Pancreas (tissue), 10 donors: ENCODE measurements at regions not wholly inside any gene's neighbourhood (a gene's known extent, or its start where the extent isn't known, plus 50 kb on each side); places are given as distances from the start of the nearest gene placed in this dataset.
"Not testable (repeated sequence)": the region's sequence is repeated elsewhere in the genome, so short reads cannot be mapped to it uniquely, and the experiment has no call there.

Experiments used
- ATAC-seq, 4 donors: fragments of 200-7000 bp; cut with Tn5 transposase; one replicate each; pipeline versions ENCODE4 v1.8.0 to v1.9.1; 2020; ENCODE audit warnings: mild to moderate bottlenecking in 4 of 4, moderate library complexity in 4 of 4
- DNase-seq, 6 donors: peaks; one replicate each; pipeline ENCODE4 v3.0.0-alpha.2; 2020
- FAIRE-seq: peaks from 2 replicates; lab custom pipeline; 2012; peaks lifted over from hg19 to GRCh38; lab: Jason Lieb, UNC
- H3K27ac ChIP-seq, 4 donors: fragments of 200-600 bp; sonication (generic); 1 replicate in 3 of 4; 2 replicates in 1 of 4; pipeline versions ENCODE4 v1.5.0 to v1.8.0; 2020
- H3K27me3 ChIP-seq, 4 donors: fragments of 200-600 bp; one replicate each; pipeline ENCODE4 v1.8.0; 2021
- H3K36me3 ChIP-seq, 3 donors: fragments of 200-600 bp; sonication (generic) in 1 of 3; one replicate each; pipeline versions ENCODE4 v1.5.0 to v1.8.0; 2020 to 2021
- H3K4me1 ChIP-seq, 3 donors: fragments of 200-600 bp; one replicate each; pipeline ENCODE4 v1.8.0; 2021
- H3K4me3 ChIP-seq, 4 donors: fragments of 200-600 bp; sonication (generic) in 2 of 4; one replicate each; pipeline versions ENCODE4 v1.5.0 to v1.8.0; 2020 to 2021
- H3K9me3 ChIP-seq, 4 donors: fragments of 200-600 bp; one replicate each; pipeline ENCODE4 v1.8.0; 2021
- WGBS, 2 donors: extraction: QIAGEN DNeasy Blood & Tissue Kit; methylation state at CpG; one replicate each; pipeline ENCODE4 v1.1.7; 2013; 5-methylcytosine and 5-hydroxymethylcytosine counted together
- intact Hi-C, 3 donors: fragments of 100-400 bp; cut with DNase I; formaldehyde crosslinking; loops; one replicate each; pipeline versions ENCODE4 v1.11.1 to v1.14.2; 2022
- donor health status: healthy with polysubstance abuse.
- donor health status: DM: no; HTN: no; CAD: no; lungs with moderate emphysema.
- donor health status: DM: no; HTN: no; CAD: no.
- donor health status: control.
- donor health status: control.
- donor health status: Bipolar disorder and iron deficiency.
- donor health status: DM: yes; HTN: yes; CAD: no.
- donor health status: DM: no; HTN: no; CAD: no.
- donor health status: DM: no; HTN: no; CAD: no.
- donor health status: DM: yes; HTN: yes; CAD: no.

DNA sequence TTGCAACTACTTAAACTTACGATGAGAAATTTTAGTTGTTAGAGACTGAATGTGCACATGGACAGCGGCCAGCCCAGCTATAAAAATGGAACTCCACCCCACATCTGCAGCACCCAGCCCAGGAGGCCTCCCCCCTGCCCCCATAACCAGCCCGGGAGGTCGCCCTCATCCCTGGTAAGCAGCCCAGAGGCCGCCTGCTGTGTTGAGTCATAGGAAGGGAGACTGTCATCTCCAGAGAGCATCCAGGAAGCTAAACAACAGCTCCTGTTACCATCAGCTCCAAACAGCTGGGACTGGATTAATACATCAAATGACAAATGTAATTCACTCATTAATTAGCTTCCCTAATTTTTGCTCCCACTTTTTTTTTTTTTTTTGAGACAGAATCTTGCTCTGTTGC lies 5452.7 kb upstream of the TPTE start:
- H3K4me3 ChIP-seq, FAIRE-seq, H3K36me3 ChIP-seq, H3K27me3 ChIP-seq, H3K4me1 ChIP-seq, DNase-seq, H3K27ac ChIP-seq, intact Hi-C loops, H3K9me3 ChIP-seq: not testable (repeated sequence)
- ATAC-seq, result peak in 2 of 4 donors; percentile 35 to 44
- no CpG with 5 or more reads among the region's 5 CpGs for WGBS, 2 donors

DNA sequence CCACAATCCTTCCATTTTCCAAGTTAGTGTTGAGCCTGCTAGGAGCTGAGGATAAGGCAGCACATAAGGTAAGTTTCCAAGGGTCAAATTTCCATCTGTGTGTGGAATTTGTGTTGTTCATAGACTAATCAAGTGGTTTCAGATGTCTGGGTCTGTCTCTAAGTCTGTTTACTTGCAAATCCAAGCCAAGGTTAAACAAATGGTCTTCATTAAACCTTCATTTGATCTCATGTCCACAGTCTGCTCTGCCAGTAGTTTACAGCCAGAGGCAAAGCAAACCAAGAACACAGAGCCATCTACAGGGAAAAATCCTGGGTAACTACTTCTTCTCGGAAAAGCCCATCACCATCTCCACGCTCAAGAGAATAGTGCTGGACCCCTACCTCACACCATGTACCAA lies 5450.2 kb upstream of the TPTE start:
- FAIRE-seq, H3K9me3 ChIP-seq, H3K27ac ChIP-seq, DNase-seq, intact Hi-C loops, H3K27me3 ChIP-seq, H3K4me3 ChIP-seq, H3K36me3 ChIP-seq, H3K4me1 ChIP-seq: not testable (repeated sequence)
- peak in 1 of 4 donors; percentile 21 for ATAC-seq
- WGBS, 2 donors, result 100% methylated on average over 1 of the region's 2 CpGs; no CpG with 5 or more reads in 1 of the 2 donors

DNA sequence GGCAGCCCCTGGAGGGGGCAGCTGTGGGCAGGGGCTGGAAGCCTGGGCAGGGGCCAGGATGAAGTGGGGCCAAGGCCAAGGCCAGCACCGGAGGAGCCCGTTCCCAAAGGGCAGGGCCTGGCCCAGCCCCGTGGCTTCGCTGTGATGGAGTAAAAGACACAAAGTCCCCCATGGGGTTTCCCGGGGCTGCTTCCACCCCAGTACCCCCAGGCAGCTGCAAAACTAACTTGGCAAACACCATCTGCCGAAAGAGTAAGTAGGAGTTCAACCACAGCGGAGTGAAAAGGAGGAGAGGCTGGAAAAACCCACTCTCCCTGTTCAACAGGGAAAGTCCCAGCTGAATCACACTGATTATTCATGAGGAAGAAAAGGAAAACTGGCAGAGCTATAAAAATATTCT lies 5444.5 kb upstream of the TPTE start:
- ATAC-seq, result peak in 3 of 4 donors; percentile 35 to 85 (median 71)
- FAIRE-seq, H3K27me3 ChIP-seq, H3K4me1 ChIP-seq, H3K4me3 ChIP-seq, DNase-seq, H3K36me3 ChIP-seq, intact Hi-C loops, H3K27ac ChIP-seq, H3K9me3 ChIP-seq: not testable (repeated sequence)
- WGBS, 2 donors, result no CpG with 5 or more reads among the region's 7 CpGs

GRCh38 chr21:5079361-5079760 lies 5442.0 kb upstream of the TPTE start:
- H3K4me3 ChIP-seq, H3K27me3 ChIP-seq, H3K9me3 ChIP-seq, H3K4me1 ChIP-seq, intact Hi-C loops, DNase-seq, FAIRE-seq, H3K27ac ChIP-seq, H3K36me3 ChIP-seq, ATAC-seq: not testable (repeated sequence)
- no CpG with 5 or more reads among the region's 8 CpGs for WGBS, 2 donors

DNA sequence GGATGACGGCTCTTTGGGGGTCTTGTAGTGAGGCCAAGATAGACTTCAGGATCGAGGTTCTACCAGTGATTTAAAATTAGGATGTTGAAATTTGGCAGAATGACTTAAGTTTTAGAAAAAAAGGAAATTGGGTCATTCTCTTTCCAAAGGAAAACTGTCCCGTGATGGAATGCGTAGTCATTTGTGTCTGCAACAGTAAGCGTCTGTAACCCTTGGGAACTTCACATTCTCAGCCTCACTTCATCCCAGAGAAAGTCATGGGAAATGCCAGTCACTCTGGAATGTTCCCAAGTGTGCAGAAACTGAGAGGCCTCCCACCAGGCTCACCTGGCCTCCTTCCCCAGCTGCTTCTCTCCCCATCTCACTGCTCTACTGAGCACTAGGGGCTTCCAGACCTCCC lies 5441.4 kb upstream of the TPTE start:
- H3K4me3 ChIP-seq, FAIRE-seq, H3K4me1 ChIP-seq, intact Hi-C loops, DNase-seq, H3K27me3 ChIP-seq, H3K9me3 ChIP-seq, H3K36me3 ChIP-seq, H3K27ac ChIP-seq: not testable (repeated sequence)
- peak in 2 of 4 donors; percentile 53 to 55 for ATAC-seq
- WGBS, 2 donors, result no CpG with 5 or more reads among the region's 5 CpGs

DNA sequence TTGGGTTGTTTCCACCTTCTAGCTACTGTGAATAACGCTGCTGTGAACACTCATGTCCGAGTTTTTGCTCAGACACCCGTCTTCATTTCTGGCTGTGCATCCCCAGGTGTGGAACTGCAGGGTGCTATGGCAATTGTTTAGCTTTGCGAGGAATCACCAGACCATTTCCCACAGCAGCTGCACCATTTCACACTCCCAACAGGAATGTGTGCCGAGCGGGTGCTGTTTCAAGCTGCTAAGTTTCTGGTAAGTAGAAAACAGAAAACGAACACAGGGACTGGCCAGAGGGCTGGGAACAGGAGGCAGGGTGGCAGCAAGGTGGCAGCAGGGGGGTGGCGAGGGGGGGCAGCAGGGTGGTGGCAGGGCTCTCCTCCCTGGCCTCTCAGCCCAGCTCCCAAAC lies 5437.1 kb upstream of the TPTE start:
- H3K4me3 ChIP-seq, ATAC-seq, H3K4me1 ChIP-seq, H3K27me3 ChIP-seq, intact Hi-C loops, H3K27ac ChIP-seq, H3K9me3 ChIP-seq, DNase-seq, FAIRE-seq, H3K36me3 ChIP-seq: not testable (repeated sequence)
- 78 to 81% methylated on average over 4 of the region's 8 CpGs for WGBS, 2 donors

DNA sequence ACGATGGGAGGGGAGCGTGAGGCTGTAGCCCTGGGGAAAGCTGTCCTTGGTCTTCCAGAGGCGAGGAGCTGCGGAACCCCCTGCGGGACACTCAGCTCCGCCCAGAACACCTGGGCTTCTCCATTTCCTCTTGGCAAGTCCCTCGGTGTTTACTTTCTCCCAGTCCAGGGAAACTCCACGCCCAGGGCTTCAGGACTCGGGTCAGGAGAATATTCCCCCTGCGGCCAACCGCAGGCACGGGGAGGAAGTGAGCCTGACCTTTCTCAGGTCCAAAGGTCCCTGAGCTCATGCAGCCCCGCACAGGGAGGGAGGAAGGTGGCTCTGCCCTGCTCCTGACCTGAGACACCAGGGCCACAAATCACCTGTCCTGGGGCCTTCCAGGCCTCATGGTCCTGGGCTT lies 5435.9 kb upstream of the TPTE start:
- DNase-seq (peak in 2 of 6 donors; percentile 17 to 22), ATAC-seq (peak in 3 of 4 donors; percentile 23 to 54 (median 36))
- intact Hi-C loops, H3K36me3 ChIP-seq, H3K27me3 ChIP-seq, H3K27ac ChIP-seq, H3K9me3 ChIP-seq, H3K4me1 ChIP-seq, FAIRE-seq, H3K4me3 ChIP-seq: not testable (repeated sequence)
- 14% methylated on average over 6 of the region's 13 CpGs; no CpG with 5 or more reads in 1 of the 2 donors for WGBS, 2 donors

DNA sequence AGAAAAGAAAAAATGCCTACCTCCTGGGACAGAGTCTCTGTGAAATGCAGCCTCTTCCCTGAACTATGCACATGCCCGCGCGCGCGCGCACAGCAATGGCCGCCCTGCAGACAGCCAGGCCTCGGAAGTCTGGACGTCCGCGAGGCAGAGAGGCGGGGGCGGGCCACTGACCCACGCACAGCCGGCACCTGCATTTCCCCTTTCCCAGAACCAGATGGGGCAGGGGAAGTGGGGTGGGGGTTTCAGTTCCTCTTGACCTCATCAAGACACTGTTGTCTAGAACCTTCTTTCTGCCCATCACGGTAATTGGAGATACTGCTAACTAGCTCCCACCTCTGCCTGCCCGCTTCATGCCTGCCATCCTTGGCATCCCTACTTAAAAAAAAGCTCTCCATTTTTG lies 5435.0 kb upstream of the TPTE start:
- intact Hi-C loops, H3K9me3 ChIP-seq, FAIRE-seq, H3K4me3 ChIP-seq, H3K4me1 ChIP-seq, H3K36me3 ChIP-seq, H3K27ac ChIP-seq, H3K27me3 ChIP-seq: not testable (repeated sequence)
- DNase-seq, result peak in 3 of 6 donors; percentile 6 to 37 (median 33)
- WGBS, 2 donors, result 85 to 100% methylated on average over 1 to 10 of the region's 17 CpGs
- peak in 2 of 4 donors; percentile 55 to 59 for ATAC-seq

GRCh38 chr21:5088820-5089219 lies 5432.6 kb upstream of the TPTE start:
- H3K4me3 ChIP-seq, DNase-seq, FAIRE-seq, H3K36me3 ChIP-seq, H3K9me3 ChIP-seq, H3K4me1 ChIP-seq, H3K27ac ChIP-seq, H3K27me3 ChIP-seq, intact Hi-C loops: not testable (repeated sequence)
- WGBS, 2 donors, result no CpG with 5 or more reads among the region's 20 CpGs
- peak in 3 of 4 donors; percentile 70 to 81 (median 78) for ATAC-seq

GRCh38 chr21:5089399-5090089 lies 5431.8 kb upstream of the TPTE start:
- H3K27ac ChIP-seq, H3K4me1 ChIP-seq, H3K27me3 ChIP-seq, H3K4me3 ChIP-seq, FAIRE-seq, intact Hi-C loops, H3K9me3 ChIP-seq, H3K36me3 ChIP-seq: not testable (repeated sequence)
- WGBS, 2 donors, result 65 to 90% methylated on average over 3 to 4 of the region's 15 CpGs
- ATAC-seq, result peak in 1 of 4 donors; percentile 27
- DNase-seq, result peak in 2 of 6 donors; percentile 3 to 13

- H3K27me3 ChIP-seq, H3K4me3 ChIP-seq, H3K36me3 ChIP-seq, H3K4me1 ChIP-seq, FAIRE-seq, intact Hi-C loops, H3K9me3 ChIP-seq, H3K27ac ChIP-seq: not testable (repeated sequence)
- ATAC-seq, result peak in 3 of 4 donors; percentile 17 to 32 (median 30)
- WGBS, 2 donors, result 89 to 99% methylated on average over 10 to 21 of the region's 34 CpGs
- DNase-seq, result peak in 3 of 6 donors; percentile 4 to 23 (median 21)
Observed at GRCh38 chr21:5090132-5091079, 5431.0 kb upstream of the TPTE start.

DNA sequence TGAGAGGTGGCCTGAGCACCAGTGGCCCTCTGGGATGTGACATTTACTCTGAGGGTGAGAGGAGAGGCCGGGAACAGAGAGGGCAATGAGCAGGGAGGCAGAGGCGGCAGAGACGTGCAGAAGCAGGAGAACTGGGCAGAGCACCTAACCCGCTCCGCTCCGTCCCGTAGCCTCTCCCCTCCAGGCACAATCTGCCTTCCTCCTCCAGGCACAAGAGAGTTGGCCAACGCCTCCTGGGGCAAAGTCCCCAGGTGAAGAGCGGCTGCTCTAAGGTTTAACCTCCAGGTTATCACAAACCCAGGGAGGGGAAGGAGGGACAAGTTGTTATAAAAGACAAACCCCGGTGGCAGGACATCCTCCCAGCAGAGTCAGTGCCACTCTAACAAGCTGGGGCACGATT lies 5430.1 kb upstream of the TPTE start:
- peak in 1 of 4 donors; percentile 16 for ATAC-seq
- H3K9me3 ChIP-seq, H3K36me3 ChIP-seq, H3K27me3 ChIP-seq, H3K27ac ChIP-seq, FAIRE-seq, H3K4me3 ChIP-seq, H3K4me1 ChIP-seq, DNase-seq, intact Hi-C loops: not testable (repeated sequence)
- no CpG with 5 or more reads among the region's 11 CpGs for WGBS, 2 donors
